ENCODE measurements at regions not wholly inside any gene's neighbourhood (a gene's known extent, or its start where the extent isn't known, plus 50 kb on each side); places are given as distances from the start of the nearest gene placed in this dataset.

- TF ChIP-seq, protein P1, sequence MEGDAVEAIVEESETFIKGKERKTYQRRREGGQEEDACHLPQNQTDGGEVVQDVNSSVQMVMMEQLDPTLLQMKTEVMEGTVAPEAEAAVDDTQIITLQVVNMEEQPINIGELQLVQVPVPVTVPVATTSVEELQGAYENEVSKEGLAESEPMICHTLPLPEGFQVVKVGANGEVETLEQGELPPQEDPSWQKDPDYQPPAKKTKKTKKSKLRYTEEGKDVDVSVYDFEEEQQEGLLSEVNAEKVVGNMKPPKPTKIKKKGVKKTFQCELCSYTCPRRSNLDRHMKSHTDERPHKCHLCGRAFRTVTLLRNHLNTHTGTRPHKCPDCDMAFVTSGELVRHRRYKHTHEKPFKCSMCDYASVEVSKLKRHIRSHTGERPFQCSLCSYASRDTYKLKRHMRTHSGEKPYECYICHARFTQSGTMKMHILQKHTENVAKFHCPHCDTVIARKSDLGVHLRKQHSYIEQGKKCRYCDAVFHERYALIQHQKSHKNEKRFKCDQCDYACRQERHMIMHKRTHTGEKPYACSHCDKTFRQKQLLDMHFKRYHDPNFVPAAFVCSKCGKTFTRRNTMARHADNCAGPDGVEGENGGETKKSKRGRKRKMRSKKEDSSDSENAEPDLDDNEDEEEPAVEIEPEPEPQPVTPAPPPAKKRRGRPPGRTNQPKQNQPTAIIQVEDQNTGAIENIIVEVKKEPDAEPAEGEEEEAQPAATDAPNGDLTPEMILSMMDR (IDR thresholded peaks at IDR 0.05; ENCODE audit: extremely low read depth in 1 of 2, insufficient read depth in 1 of 2, low read depth in 1 of 2, low read length in 2 of 2): no peak
- no peak for TF ChIP-seq MAX (IDR thresholded peaks at IDR 0.05; ENCODE audit: insufficient read depth, insufficient read length)
- TF ChIP-seq POLR2A (IDR thresholded peaks at IDR 0.05; ENCODE audit: low read depth, low read length): no peak
- no peak for TF ChIP-seq EZH2 (IDR thresholded peaks at IDR 0.05; ENCODE audit: borderline replicate concordance, low read depth, low read length, severe bottlenecking)
- no peak for TF ChIP-seq POLR2AphosphoS5 (IDR thresholded peaks at IDR 0.05; ENCODE audit: insufficient read depth, low read depth, low read length)
- no peak for TF ChIP-seq FOS (IDR thresholded peaks at IDR 0.05; ENCODE audit: borderline replicate concordance, insufficient read depth, low read length)
These were observed 107.6 kb downstream of the C12orf50 start for GRCh38 chr12:87921621-87922020.

Data from endothelial cell of umbilical vein (primary cell).